ENCODE measurements at regions not wholly inside any gene's neighbourhood (a gene's known extent, or its start where the extent isn't known, plus 50 kb on each side); places are given as distances from the start of the nearest gene placed in this dataset.

DNA sequence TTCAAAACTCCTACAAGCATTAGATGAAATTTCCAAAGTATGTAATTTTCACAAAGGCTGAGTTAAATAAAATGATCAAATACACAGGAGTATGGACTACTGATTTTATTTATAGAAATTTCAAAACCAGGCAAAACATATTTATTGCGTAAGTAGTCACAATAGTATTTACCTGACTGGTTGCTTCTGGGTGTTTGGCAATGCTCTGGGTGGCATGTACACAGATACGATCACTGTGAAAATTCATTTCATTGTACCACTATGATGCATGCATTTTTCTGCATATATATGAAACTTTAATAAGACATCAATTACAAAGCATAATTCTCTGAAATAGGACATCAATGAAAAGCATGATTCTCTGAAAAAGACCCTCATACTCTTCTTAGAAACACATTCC lies 384.2 kb downstream of the TLL1 start:
- H4K20me1 ChIP-seq (ENCODE audit: insufficient read depth, low read length, poor library complexity, severe bottlenecking): no peaks in the 10 kb centered on the region
- no peaks in the 10 kb centered on the region for H3K79me2 ChIP-seq (ENCODE audit: insufficient read depth, low read length)
- no peak overlapping the region for H3K4me2 ChIP-seq (ENCODE audit: low read depth, low read length, poor library complexity, severe bottlenecking)
- no peaks in the 10 kb centered on the region for H3K4me1 ChIP-seq (ENCODE audit: insufficient read depth, low read length, poor library complexity, severe bottlenecking)
- H3F3A ChIP-seq (ENCODE audit: low read depth): no peaks in the 10 kb centered on the region
- H3K9me3 ChIP-seq (ENCODE audit: insufficient read depth, low read depth, low read length): no peaks in the 10 kb centered on the region
- no peaks in the 10 kb centered on the region for H3K36me3 ChIP-seq (ENCODE audit: insufficient read depth, low read length)
- TF ChIP-seq, protein P1, sequence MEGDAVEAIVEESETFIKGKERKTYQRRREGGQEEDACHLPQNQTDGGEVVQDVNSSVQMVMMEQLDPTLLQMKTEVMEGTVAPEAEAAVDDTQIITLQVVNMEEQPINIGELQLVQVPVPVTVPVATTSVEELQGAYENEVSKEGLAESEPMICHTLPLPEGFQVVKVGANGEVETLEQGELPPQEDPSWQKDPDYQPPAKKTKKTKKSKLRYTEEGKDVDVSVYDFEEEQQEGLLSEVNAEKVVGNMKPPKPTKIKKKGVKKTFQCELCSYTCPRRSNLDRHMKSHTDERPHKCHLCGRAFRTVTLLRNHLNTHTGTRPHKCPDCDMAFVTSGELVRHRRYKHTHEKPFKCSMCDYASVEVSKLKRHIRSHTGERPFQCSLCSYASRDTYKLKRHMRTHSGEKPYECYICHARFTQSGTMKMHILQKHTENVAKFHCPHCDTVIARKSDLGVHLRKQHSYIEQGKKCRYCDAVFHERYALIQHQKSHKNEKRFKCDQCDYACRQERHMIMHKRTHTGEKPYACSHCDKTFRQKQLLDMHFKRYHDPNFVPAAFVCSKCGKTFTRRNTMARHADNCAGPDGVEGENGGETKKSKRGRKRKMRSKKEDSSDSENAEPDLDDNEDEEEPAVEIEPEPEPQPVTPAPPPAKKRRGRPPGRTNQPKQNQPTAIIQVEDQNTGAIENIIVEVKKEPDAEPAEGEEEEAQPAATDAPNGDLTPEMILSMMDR (conservative IDR thresholded peaks at IDR 0.05; ENCODE audit: low read length): no peak
- no peak for TF ChIP-seq EZH2phosphoT487 (IDR thresholded peaks at IDR 0.05; ENCODE audit: borderline replicate concordance)
- H2AFZ ChIP-seq (ENCODE audit: low read length): no peak overlapping the region
- no peak overlapping the region for H3K9ac ChIP-seq (ENCODE audit: low read depth, low read length, poor library complexity, severe bottlenecking)
- H3K4me3 ChIP-seq (ENCODE audit: low read length, poor library complexity, severe bottlenecking): no peak overlapping the region
- H3K27me3 ChIP-seq (ENCODE audit: insufficient read depth, low read length, poor library complexity, severe bottlenecking): no peaks in the 10 kb centered on the region
- no peaks in the 10 kb centered on the region for H3K9me2 ChIP-seq (replicated peaks; ENCODE audit: low read depth, low read length)

DNA sequence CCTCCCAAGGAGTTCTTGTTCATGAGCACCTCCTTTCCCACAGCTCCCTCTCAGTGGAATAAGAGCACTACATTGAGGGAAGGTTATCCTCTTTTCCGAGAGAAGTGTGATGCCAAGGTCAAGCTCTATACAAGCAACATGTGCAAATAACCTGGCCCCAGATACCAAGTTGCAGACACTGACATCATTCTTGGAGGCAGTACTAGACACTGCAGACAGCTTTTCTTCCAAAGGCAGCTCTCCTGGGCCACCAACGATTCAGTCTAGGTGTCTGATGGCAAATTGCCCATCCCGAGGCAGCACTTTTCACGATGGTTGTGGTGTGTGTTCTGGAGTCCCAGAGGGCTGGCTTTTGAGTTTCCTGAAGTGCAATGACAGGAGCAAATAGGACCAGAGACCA lies 384.9 kb downstream of the TLL1 start:
- Histone ChIP-seq H3K9me2 (replicated peaks; ENCODE audit: low read depth, low read length) (no peaks in the 10 kb centered on the region), H4K20me1 (ENCODE audit: insufficient read depth, low read length, poor library complexity, severe bottlenecking) (no peaks in the 10 kb centered on the region), H3K9me3 (ENCODE audit: insufficient read depth, low read depth, low read length) (no peaks in the 10 kb centered on the region), H3K4me1 (ENCODE audit: insufficient read depth, low read length, poor library complexity, severe bottlenecking) (no peaks in the 10 kb centered on the region), H3K4me2 (ENCODE audit: low read depth, low read length, poor library complexity, severe bottlenecking) (no peak overlapping the region), H3K36me3 (ENCODE audit: insufficient read depth, low read length) (no peaks in the 10 kb centered on the region), H3K79me2 (ENCODE audit: insufficient read depth, low read length) (no peaks in the 10 kb centered on the region), H3F3A (ENCODE audit: low read depth) (no peaks in the 10 kb centered on the region), H3K9ac (ENCODE audit: low read depth, low read length, poor library complexity, severe bottlenecking) (no peak overlapping the region), H3K27me3 (ENCODE audit: insufficient read depth, low read length, poor library complexity, severe bottlenecking) (no peaks in the 10 kb centered on the region), H3K4me3 (ENCODE audit: low read length, poor library complexity, severe bottlenecking) (no peak overlapping the region), H2AFZ (ENCODE audit: low read length) (no peak overlapping the region)
- TF ChIP-seq EZH2phosphoT487 (IDR thresholded peaks at IDR 0.05; ENCODE audit: borderline replicate concordance): no peak
- TF ChIP-seq, protein P1 (conservative IDR thresholded peaks at IDR 0.05; ENCODE audit: low read length): no peak

DNA sequence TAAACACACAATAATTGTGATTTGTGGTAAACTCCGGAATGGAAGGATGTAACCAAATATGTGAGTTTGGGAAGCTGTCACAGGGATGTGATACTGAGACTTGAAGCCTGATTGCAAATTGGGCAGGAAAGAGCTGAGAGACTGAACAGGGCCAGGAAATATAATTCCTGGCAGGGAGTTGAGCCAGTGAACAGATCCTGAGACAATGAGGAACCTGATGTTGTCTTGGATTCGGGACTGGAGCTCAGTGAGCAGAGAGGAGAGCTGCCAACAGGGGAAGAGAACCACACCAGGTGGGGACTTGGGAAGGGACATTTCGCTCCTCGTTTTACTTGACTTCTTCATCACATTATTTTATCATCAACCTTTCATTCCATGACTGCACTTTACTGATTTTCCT lies 386.0 kb downstream of the TLL1 start:
- H3K27me3 ChIP-seq (ENCODE audit: insufficient read depth, low read length, poor library complexity, severe bottlenecking): no peaks in the 10 kb centered on the region
- no peak overlapping the region for H3K4me2 ChIP-seq (ENCODE audit: low read depth, low read length, poor library complexity, severe bottlenecking)
- H3K36me3 ChIP-seq (ENCODE audit: insufficient read depth, low read length): no peaks in the 10 kb centered on the region
- H3K9ac ChIP-seq (ENCODE audit: low read depth, low read length, poor library complexity, severe bottlenecking): no peak overlapping the region
- no peak overlapping the region for H2AFZ ChIP-seq (ENCODE audit: low read length)
- H4K20me1 ChIP-seq (ENCODE audit: insufficient read depth, low read length, poor library complexity, severe bottlenecking): no peaks in the 10 kb centered on the region
- H3K9me2 ChIP-seq (replicated peaks; ENCODE audit: low read depth, low read length): no peaks in the 10 kb centered on the region
- no peaks in the 10 kb centered on the region for H3K9me3 ChIP-seq (ENCODE audit: insufficient read depth, low read depth, low read length)
- no peaks in the 10 kb centered on the region for H3K79me2 ChIP-seq (ENCODE audit: insufficient read depth, low read length)
- no peak for TF ChIP-seq EZH2phosphoT487 (IDR thresholded peaks at IDR 0.05; ENCODE audit: borderline replicate concordance)
- TF ChIP-seq, protein P1 (conservative IDR thresholded peaks at IDR 0.05; ENCODE audit: low read length): no peak
- H3K4me1 ChIP-seq (ENCODE audit: insufficient read depth, low read length, poor library complexity, severe bottlenecking): no peaks in the 10 kb centered on the region
- no peak overlapping the region for H3K4me3 ChIP-seq (ENCODE audit: low read length, poor library complexity, severe bottlenecking)
- no peaks in the 10 kb centered on the region for H3F3A ChIP-seq (ENCODE audit: low read depth)
